HG02588 (cell line): ENCODE measurements at regions not wholly inside any gene's neighbourhood (a gene's known extent, or its start where the extent isn't known, plus 50 kb on each side); places are given as distances from the start of the nearest gene placed in this dataset.

ENCODE experiments used
- ATAC-seq: cut with Tn5 transposase; IDR thresholded peaks from one replicate; pipeline ENCODE4 v1.9.1; 2021; ENCODE audit warnings: mild to moderate bottlenecking, moderate library complexity; ENCODE audit not compliant: unreplicated experiment

DNA sequence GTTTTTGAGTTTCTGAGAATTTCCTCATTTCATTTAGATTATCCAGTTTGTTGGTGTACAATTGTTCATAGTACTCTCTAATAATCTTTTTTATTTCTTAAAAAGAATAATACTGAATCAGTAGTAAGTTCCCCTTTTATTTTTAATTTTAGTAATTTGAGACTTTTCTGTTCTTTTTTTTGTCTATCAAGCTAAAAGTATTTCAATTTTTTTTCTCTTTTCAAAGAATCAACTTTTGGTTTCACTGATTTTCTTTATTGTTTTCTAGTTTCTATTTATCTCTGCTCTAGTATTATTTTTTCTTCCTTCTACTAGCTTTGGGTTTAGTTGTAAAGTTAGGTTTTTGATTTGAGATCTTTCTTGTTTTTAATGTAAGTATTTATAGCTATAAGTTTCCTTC lies 60.6 kb upstream of the ARL15 start:
- ATAC-seq = no peak

DNA sequence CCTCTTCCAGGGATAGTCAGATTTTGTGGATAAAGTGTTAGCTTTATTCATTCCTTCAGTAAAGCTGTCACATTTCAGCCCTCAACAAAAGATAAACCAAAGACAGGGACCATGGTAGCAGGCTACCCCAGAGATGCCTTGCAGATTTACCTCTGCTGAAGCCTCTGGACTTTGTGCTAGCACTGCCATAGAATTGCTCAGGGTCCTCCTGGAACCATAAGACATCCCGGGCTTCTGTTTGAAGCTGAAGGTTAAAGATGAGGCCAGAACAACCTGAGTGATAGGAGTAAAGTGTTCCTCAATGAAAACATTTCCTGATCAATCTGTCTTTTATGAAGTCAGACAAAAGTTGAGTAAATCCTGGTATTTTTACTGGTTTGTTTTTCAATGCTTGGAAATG lies 57.5 kb upstream of the ARL15 start:
- ATAC-seq = no peak

DNA sequence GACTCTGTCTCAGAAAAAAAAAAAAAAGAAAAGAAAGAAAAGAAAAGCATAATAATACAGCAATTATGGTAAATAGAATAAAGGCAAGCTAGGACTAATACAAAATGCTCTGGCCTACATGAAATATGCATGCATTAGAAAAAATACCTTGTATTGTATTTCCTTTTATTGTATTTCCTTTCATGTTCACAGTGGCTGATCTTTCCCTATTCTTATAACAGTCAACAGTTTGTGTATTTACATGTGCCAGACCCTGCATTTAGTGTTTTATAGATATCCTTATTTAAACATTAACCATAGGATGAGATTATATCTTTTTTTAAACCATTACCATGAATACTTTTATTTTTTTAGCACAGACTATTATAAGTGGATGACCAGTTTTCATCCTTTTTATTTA lies 56.3 kb upstream of the ARL15 start:
- no peak for ATAC-seq

DNA sequence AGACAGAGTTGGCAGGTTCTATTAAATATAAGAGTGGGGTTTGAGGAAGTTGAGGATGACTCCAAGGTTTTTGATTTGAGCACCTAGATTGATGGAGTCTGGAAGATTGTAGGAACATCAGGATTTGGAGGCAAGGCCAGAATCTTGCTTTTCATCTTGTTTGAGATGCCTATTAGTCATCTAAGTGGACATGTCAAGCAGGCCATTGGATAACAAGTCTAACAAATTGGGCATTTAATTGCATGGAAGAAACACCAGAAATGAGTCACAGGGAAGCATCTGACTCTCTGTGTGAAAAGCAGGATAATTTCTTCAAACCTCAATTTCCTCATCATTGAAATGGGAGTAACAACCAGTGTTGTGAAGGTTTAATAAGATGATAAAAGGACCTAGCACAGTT lies 53.3 kb upstream of the ARL15 start:
- no peak for ATAC-seq

DNA sequence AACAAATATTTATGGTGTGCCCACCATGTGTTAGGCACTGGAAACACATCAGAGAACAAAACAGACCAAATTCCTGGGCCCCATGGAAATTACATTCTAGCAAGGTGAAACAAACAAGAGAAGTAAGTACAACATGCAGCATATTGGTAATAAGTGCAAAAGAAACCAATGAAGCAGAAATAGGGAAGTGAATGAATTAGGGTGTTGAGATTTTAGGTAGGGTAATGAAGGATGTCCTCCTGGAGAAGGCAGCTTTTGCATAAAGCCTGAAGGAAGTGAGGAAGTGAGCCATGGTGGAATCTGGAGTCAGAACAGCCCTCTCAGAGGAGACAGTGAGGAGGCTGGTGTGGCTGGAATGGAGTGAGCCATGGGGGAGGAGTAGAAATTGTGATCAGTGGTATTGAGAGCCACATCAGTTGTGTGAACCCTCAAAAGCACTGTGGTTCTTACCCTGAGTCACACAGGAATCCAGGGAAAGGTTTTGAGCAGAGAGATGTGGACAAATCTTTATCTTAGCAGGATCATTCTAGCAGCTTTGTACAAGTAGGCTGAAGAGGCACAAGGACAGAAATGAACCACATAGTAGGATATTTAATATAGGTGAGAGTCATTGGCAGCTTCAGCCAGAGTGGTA lies 52.7 kb upstream of the ARL15 start:
- ATAC-seq = no peak

DNA sequence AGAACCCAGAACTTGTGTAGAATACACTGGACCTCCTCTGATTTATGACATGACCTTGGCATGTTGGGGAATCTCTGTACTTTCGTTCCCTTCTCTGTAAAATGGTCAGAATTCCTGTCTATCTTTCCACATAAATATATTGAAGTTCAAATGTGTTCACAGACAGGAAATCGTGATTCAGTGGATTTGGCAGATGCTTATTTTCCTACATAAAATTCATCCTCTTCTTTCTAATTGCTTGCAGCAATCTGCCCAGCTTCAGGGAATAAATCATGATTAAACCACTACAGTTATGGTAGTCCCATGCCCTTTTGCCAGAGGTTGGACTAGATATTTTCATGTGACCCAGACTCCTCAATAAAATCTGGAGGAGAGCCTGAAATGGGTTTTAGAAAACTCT lies 52.1 kb upstream of the ARL15 start:
- ATAC-seq = no peak

DNA sequence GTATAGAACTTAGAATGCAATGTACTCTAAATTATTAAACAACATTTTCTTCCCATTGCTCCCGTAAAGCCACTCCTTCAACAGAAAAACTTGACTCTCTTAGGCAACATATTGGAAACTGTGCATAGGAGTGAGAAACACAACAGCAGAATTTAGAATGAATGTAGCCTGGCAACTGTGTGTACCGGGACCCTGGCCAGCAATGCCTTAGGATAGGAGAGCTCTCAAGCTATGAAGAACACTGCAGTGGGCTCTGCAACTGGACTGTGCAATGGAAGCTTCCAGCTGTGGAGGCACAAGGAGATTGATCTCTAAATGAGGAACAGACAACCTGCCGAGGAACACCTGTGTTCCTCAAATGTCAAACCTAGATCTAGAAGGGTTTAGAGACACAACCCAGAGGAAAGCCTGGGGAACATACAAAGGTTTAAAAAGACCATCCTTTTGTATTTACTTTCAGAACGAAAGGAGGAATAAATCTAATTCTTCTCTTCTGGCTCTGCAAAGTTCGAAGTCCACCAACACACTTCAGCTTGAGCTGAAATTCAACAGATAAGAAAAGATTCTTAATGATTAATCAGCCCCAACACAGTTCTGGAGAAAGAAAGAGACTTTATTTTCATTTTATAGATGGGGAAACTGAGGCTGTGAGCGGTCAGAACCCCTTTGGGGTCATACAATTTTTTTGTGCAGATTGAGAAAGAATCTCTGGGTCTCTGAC lies 51.5 kb upstream of the ARL15 start:
- ATAC-seq = no peak

DNA sequence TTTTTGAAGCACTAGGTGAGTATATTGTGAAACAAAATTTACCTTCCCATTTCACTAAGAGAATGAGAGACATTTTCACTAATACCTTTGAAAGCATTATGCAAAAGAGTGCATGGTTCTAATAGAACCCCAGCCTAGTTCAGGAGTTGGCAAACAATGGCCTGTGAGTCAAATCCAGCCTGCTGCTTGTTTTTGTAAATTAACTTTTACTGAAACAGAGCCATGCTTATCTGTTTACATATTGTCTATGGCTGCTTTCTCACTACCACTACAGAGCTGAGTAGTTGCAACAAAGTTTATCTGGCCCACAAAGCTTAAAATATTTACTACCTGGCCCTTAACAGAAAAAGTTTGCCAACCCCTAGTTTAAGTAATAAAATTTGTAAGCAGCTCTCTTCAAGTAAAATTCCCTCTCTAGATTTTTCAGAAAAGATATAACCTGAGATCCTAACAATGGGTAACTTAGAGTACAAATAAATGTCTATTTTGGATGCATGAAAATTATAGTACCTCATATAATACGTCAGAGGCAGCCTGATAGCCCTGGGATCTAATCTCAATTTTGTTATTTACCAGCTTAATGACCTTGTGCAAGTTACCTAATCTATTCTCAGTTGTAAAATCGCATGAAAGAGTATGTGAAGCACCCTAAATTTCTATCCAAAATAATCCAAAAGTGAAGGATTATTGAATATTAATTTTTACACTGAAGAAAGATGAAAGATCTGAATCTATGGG lies 50.7 kb upstream of the ARL15 start:
- ATAC-seq = no peak
